ENCODE measurements at regions not wholly inside any gene's neighbourhood (a gene's known extent, or its start where the extent isn't known, plus 50 kb on each side); places are given as distances from the start of the nearest gene placed in this dataset.

DNA sequence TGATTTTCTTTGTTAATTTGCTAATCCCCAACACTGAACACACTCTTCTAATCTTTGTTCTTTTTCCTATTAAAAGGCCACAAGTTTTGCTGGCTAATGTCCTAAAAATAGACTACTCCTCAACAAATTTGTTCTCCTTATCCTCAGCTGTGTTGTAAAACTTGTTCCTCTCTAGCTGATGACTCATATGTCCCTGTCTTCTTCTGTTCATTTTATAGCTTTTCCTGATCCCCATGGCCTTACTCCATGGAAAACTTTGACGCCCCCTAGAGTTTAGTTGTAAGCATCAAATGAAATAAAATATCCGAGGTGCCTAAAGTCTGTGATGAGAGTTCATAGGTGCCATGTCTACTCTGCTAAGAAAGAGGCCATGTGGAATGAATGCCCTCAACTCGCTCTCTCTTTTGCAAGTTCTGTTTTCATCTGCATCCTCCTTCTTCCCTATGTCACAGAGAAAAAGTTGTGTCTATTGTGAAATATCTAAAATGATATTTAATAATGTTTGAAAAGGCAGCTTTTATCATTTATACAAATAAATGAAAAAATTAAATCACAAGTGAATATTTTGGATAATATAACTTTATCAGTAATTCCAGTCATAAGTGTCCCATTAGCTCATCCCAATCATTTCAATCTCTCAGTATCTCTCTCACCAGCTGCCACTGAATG, 237.9 kb downstream of the IPO8 start:
- TF ChIP-seq, protein P1, sequence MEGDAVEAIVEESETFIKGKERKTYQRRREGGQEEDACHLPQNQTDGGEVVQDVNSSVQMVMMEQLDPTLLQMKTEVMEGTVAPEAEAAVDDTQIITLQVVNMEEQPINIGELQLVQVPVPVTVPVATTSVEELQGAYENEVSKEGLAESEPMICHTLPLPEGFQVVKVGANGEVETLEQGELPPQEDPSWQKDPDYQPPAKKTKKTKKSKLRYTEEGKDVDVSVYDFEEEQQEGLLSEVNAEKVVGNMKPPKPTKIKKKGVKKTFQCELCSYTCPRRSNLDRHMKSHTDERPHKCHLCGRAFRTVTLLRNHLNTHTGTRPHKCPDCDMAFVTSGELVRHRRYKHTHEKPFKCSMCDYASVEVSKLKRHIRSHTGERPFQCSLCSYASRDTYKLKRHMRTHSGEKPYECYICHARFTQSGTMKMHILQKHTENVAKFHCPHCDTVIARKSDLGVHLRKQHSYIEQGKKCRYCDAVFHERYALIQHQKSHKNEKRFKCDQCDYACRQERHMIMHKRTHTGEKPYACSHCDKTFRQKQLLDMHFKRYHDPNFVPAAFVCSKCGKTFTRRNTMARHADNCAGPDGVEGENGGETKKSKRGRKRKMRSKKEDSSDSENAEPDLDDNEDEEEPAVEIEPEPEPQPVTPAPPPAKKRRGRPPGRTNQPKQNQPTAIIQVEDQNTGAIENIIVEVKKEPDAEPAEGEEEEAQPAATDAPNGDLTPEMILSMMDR (IDR thresholded peaks at IDR 0.05), result no peak
- TF ChIP-seq POLR2A (IDR thresholded peaks at IDR 0.05), result no peak
